Stimulated activated CD4-positive, alpha-beta T cell treated with anti-CD3 and anti-CD28 coated beads, Interleukin-1b, Interleukin-23, amount 100 ng/mL, for 24 hours (primary cell): ENCODE measurements at regions not wholly inside any gene's neighbourhood (a gene's known extent, or its start where the extent isn't known, plus 50 kb on each side); places are given as distances from the start of the nearest gene placed in this dataset.
"Not testable (repeated sequence)": the region's sequence is repeated elsewhere in the genome, so short reads cannot be mapped to it uniquely, and the experiment has no call there.

Experiments
- DNase-seq, 4 experiments: peaks; one replicate each; pipeline ENCODE4 v3.0.0-alpha.2; 2020; ENCODE audit warnings: low read depth in 4 of 4, low spot score in 1 of 4

GRCh38 chr20:4320291-4320690 lies 71.2 kb upstream of the ADRA1D start:
- no peak for DNase-seq

DNA sequence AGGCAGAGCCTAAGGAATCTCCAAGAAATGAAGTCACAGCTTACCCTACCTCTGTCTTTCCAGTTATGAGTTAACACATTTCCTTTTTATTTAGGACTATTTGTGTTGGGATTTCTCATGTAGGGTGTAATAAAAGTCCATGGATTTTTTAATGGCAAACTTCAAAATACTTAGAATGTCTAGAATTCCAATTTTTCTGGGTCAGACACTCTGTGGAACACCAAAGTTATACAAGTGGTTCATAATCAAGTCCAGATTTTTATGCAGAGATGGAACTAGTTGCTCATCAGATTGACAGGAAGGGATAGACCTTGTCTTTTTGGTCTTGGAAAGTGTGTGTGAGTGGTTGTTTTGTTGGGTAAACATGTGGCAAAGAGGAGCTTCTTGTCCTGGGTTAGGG lies 69.8 kb upstream of the ADRA1D start:
- no peak for DNase-seq

- not testable (repeated sequence) for DNase-seq
Measured at GRCh38 chr20:4310616-4311015, 61.5 kb upstream of the ADRA1D start.

GRCh38 chr20:4306206-4306605 lies 57.1 kb upstream of the ADRA1D start:
- DNase-seq: no peak

DNA sequence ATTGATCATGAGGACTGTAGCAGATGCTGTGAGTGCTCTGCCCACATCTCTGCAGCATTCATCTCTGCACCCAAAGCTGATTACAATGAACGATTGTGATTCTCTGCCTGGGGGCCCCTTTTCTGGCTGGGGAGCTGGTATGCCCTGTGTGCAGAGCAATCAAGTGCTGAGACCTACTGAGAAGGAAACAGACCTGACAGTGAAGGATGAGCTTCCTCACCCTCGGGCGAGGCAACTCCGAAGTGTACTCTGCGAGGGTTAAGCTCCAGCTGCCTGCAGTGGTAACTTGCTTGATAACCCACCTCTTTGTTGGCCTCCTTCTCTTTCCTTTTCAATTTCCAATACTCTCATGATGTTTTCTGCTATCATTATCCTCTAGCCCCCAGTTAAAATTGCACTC lies 56.0 kb upstream of the ADRA1D start:
- DNase-seq: no peak

DNA sequence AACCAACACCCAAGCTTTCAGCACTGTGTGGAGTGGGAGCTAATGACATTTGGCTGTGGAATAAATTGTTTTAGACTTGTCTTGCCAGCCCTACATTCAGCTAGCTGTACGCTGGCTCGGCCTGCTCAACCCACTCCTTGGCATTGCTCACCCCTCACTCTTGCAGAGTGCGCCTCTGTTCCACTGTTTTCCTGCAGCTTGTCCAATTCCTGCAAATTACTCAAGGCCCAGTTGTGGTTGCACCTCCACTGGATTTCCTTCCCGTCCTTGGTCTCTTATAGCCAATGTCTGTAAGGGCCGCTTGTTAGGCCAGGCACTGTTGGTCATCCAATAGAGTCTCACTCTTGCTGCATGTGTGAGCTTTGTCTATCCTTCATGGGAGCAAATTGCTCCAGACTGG lies 55.5 kb upstream of the ADRA1D start:
- DNase-seq: no peak

DNA sequence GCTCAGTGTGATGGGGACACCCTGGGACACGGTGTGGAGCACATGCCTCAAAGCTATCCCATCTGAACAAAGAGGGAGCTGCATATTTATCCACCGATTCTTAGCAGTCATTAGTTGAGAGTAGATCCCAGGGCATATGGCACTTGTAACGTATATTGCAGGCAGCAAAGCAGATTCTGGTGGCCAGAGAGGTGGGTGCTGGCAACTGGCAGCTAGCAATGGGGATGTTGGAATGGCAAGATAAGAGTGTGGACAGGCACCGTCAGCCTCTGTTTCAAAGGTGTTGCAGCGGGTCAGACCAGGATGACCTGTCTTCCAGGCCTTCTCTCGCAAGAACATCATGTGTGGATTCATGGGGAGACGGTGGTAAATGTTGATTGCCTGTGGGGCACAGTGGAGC lies 54.0 kb upstream of the ADRA1D start:
- DNase-seq: no peak

- DNase-seq: no peak
Measured at GRCh38 chr20:4300921-4301320, 51.8 kb upstream of the ADRA1D start.

- DNase-seq: no peak
Measured at GRCh38 chr20:4300401-4300800, 51.3 kb upstream of the ADRA1D start.

GRCh38 chr20:4299773-4300172 lies 50.7 kb upstream of the ADRA1D start:
- no peak for DNase-seq

DNA sequence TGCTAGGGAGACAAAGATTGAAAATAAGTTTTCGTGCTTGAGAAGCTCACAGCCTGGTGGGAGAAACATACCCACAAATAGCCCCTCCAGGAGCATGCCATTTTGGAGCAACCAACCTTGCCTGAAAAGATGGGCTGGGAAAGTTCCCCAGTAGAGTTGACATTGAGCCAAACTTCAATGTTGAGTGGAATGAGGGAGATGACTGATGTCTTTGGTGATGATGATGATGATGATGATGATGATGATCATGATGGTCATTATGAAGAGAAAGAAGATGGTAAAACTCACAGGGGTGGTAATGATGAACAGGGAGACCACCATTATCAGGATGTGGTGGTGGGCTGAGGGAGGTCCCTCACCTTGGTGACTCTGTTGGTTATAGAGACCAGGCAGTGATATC lies 50.1 kb upstream of the ADRA1D start:
- no peak for DNase-seq
